ENCODE measurements at regions not wholly inside any gene's neighbourhood (a gene's known extent, or its start where the extent isn't known, plus 50 kb on each side); places are given as distances from the start of the nearest gene placed in this dataset.
"Not testable (repeated sequence)": the region's sequence is repeated elsewhere in the genome, so short reads cannot be mapped to it uniquely, and the experiment has no call there.

DNA sequence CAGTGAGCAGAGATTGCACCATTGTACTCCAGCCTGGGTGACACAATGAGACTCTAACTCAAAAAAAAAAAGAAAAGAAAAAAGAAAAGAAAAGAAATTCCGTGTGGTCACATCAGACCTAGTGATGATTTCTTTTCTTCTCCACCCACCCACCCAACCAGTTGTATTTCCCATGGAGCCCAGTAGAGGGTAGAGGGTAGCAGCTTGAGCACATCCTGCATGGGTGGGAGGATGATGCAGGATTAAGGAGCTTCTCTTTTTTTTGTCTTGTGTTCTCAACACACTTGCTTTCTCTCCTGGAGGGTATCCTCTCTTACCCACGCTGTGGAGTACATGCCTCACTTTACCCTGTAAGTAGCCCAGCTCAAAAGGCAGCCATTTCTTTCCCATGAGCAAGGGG is 118.6 kb upstream of the CARD11 start:
- 59% methylated on average over 1 of the region's 2 CpGs for WGBS (ENCODE audit: insufficient coverage)
- Histone ChIP-seq H3K4me3 (ENCODE audit: low read length) (no peak overlapping the region), H3K4me1 (ENCODE audit: control insufficient read depth, insufficient read depth, low read length) (no peaks in the 10 kb centered on the region), H3K9me3 (ENCODE audit: control insufficient read depth, insufficient read depth, low read length) (no peaks in the 10 kb centered on the region), H3K27me3 (ENCODE audit: control insufficient read depth, insufficient read depth, low read length) (no peaks in the 10 kb centered on the region), H3K36me3 (ENCODE audit: control insufficient read depth, insufficient read depth, low read length) (no peaks in the 10 kb centered on the region), H3K27ac (ENCODE audit: low read length) (no peak overlapping the region)
- Mint-ChIP-seq H3K4me1 (peaks cover 0 to 4% of the 10 kb centered on the region in 2 donors), H3K4me3 (no peak overlapping the region), H3K27me3 (ENCODE audit: low read depth in 2 of 2) (peaks cover 10 to 13% of the 10 kb centered on the region in 2 donors), H3K36me3 (no peaks in the 10 kb centered on the region), H3K27ac (no peak overlapping the region), H3K9me3 (no peaks in the 10 kb centered on the region)
- intact Hi-C loops (cut with micrococcal nuclease) = no loop called here
- DNase-seq (no peak), ATAC-seq (no peak)
- TF ChIP-seq, protein P1, sequence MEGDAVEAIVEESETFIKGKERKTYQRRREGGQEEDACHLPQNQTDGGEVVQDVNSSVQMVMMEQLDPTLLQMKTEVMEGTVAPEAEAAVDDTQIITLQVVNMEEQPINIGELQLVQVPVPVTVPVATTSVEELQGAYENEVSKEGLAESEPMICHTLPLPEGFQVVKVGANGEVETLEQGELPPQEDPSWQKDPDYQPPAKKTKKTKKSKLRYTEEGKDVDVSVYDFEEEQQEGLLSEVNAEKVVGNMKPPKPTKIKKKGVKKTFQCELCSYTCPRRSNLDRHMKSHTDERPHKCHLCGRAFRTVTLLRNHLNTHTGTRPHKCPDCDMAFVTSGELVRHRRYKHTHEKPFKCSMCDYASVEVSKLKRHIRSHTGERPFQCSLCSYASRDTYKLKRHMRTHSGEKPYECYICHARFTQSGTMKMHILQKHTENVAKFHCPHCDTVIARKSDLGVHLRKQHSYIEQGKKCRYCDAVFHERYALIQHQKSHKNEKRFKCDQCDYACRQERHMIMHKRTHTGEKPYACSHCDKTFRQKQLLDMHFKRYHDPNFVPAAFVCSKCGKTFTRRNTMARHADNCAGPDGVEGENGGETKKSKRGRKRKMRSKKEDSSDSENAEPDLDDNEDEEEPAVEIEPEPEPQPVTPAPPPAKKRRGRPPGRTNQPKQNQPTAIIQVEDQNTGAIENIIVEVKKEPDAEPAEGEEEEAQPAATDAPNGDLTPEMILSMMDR (IDR thresholded peaks at IDR 0.05) = no peak

DNA sequence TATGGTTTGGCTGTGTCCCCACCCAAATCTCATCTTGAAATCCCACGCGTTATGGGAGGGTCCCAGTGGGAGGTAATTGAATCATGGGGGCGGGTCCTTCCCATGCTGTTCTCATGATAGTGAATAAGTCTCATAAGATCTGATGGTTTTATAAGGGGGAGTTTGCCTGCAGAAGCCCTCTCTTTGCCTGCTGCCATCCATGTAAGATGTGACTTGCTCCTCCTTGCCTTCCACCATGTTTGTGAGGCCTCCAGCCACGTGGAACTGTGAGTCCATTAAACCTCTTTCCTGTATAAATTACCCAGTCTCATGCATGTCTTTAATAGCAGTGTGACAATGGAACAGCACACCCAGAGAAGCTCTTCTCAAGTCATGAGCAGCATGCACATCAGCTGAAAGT is 119.1 kb upstream of the CARD11 start:
- H3K4me3 ChIP-seq (ENCODE audit: low read length); H3K9me3 Mint-ChIP-seq; DNase-seq; H3K4me3 Mint-ChIP-seq; H3K36me3 ChIP-seq (ENCODE audit: control insufficient read depth, insufficient read depth, low read length); intact Hi-C loops (cut with micrococcal nuclease); H3K27ac Mint-ChIP-seq; H3K9me3 ChIP-seq (ENCODE audit: control insufficient read depth, insufficient read depth, low read length); H3K27ac ChIP-seq (ENCODE audit: low read length); H3K4me1 ChIP-seq (ENCODE audit: control insufficient read depth, insufficient read depth, low read length); ATAC-seq; H3K27me3 ChIP-seq (ENCODE audit: control insufficient read depth, insufficient read depth, low read length); H3K4me1 Mint-ChIP-seq; H3K36me3 Mint-ChIP-seq: not testable (repeated sequence)
- peaks cover 13 to 18% of the 10 kb centered on the region in 2 donors for H3K27me3 Mint-ChIP-seq (ENCODE audit: low read depth in 2 of 2)
- 63% methylated on average over 4 of the region's 4 CpGs for WGBS (ENCODE audit: insufficient coverage)

DNA sequence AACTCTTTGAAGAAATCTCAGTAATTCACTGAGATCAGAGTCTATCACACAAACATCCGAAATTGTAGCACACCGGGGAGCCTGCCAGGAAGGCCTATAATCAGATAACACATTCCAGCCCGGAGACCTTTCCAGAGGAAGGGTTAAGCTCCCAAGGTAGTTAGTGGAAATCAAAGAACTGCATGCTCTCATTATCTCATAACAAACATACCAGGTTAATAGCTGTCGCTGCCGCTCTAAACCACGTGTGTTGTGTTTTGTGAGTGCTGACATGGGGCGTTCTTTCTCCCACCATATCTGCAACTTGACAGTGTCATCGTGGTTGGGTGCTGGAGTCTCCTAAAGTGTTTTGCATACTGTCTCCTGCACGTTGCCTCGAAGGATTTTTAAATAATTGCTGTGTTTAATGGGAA is 120.7 kb upstream of the CARD11 start:
- Histone ChIP-seq H3K36me3 (ENCODE audit: control insufficient read depth, insufficient read depth, low read length) (no peaks in the 10 kb centered on the region), H3K27ac (ENCODE audit: low read length) (no peak overlapping the region), H3K9me3 (ENCODE audit: control insufficient read depth, insufficient read depth, low read length) (no peaks in the 10 kb centered on the region), H3K27me3 (ENCODE audit: control insufficient read depth, insufficient read depth, low read length) (peaks cover 4% of the 10 kb centered on the region), H3K4me1 (ENCODE audit: control insufficient read depth, insufficient read depth, low read length) (peaks cover 10% of the 10 kb centered on the region), H3K4me3 (ENCODE audit: low read length) (no peak overlapping the region)
- Mint-ChIP-seq H3K4me3 (no peak overlapping the region), H3K27ac (no peak overlapping the region), H3K36me3 (no peaks in the 10 kb centered on the region), H3K9me3 (no peaks in the 10 kb centered on the region), H3K27me3 (ENCODE audit: low read depth in 2 of 2) (peaks cover 22 to 33% of the 10 kb centered on the region in 2 donors), H3K4me1 (peaks cover 9 to 19% of the 10 kb centered on the region in 2 donors)
- ATAC-seq (no peak), DNase-seq (no peak)
- 78% methylated on average over 8 of the region's 10 CpGs for WGBS (ENCODE audit: insufficient coverage)
- TF ChIP-seq, protein P1 (IDR thresholded peaks at IDR 0.05) = no peak
- intact Hi-C loops (cut with micrococcal nuclease) = no loop called here

DNA sequence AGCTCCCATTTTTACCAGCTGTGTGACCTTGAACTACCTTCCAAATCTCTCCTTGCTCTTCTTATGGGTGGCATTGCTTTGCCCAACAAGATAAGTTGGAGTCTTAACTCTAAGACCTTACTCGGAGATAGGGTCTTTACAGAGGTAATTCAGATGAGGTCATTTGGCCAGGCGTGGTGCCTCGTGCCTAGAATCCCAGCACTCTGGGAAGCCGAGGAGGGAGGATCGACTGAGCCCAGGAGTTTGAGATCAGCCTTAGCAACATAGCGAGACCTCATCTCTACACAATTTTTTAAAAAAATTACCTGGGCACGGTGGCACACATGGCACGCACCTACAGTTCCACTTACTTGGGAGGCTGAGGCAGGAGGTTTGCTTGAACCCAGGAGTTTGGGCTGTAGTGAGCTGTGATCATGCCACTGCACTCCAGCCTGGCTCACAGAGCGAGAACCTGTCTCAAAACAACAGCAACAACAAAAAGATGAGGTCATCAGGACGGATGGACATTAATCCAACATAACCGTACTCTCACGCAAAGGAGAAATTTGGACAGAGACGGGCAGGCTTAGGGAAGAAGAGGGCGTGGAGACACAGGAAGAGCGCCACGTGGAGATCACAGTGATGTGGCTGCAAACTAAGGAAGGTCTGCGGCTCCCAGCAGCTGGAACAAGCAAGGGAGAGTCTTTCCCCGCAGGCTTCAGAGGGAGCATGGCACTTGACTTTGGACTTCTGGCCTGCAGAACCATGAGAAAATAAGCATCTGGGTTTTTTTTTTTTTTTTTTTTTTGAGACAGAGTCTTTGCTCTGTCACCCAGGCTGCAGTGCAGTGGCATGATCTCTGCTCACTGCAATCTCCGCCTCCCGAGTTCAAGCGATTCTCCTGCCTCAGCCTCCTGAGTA is 122.3 kb upstream of the CARD11 start:
- Mint-ChIP-seq H3K4me3 (no peak overlapping the region), H3K4me1 (peaks cover 13 to 19% of the 10 kb centered on the region in 2 donors), H3K27me3 (ENCODE audit: low read depth in 2 of 2) (peaks cover 28 to 41% of the 10 kb centered on the region in 2 donors), H3K36me3 (no peaks in the 10 kb centered on the region), H3K27ac (no peak overlapping the region), H3K9me3 (no peaks in the 10 kb centered on the region)
- DNase-seq = no peak
- TF ChIP-seq, protein P1 (IDR thresholded peaks at IDR 0.05) = no peak
- Histone ChIP-seq H3K9me3 (ENCODE audit: control insufficient read depth, insufficient read depth, low read length) (no peaks in the 10 kb centered on the region), H3K4me1 (ENCODE audit: control insufficient read depth, insufficient read depth, low read length) (peaks cover 10% of the 10 kb centered on the region), H3K36me3 (ENCODE audit: control insufficient read depth, insufficient read depth, low read length) (no peaks in the 10 kb centered on the region), H3K27ac (ENCODE audit: low read length) (no peak overlapping the region), H3K4me3 (ENCODE audit: low read length) (no peak overlapping the region), H3K27me3 (ENCODE audit: control insufficient read depth, insufficient read depth, low read length) (peaks cover 4% of the 10 kb centered on the region)
- intact Hi-C loops (cut with micrococcal nuclease) = no loop called here
- ATAC-seq = no peak
- WGBS (ENCODE audit: insufficient coverage) = 92% methylated on average over 21 of the region's 21 CpGs

All from natural killer cell (primary cell).